Colonic mucosa (tissue), 4 donors: ENCODE measurements at regions not wholly inside any gene's neighbourhood (a gene's known extent, or its start where the extent isn't known, plus 50 kb on each side); places are given as distances from the start of the nearest gene placed in this dataset.

ENCODE experiments used
- DNase-seq: peaks from one replicate; pipeline ENCODE4 v3.0.0-alpha.2; 2020
- H3K27ac ChIP-seq: fragments of 200-600 bp; one replicate; pipeline ENCODE4 v1.8.0; 2021
- H3K27me3 ChIP-seq: fragments of 200-600 bp; one replicate; pipeline ENCODE4 v1.8.0; 2021
- H3K36me3 ChIP-seq: fragments of 200-600 bp; one replicate; pipeline ENCODE4 v1.8.0; 2021
- H3K4me1 ChIP-seq: fragments of 200-600 bp; one replicate; pipeline ENCODE4 v1.8.0; 2021; ENCODE audit warnings: mild to moderate bottlenecking
- H3K4me3 ChIP-seq: fragments of 200-600 bp; one replicate; pipeline ENCODE4 v1.8.0; 2021
- H3K9ac ChIP-seq, 2 donors: one replicate each; pipeline ENCODE4 v1.7.0; 2013; ENCODE audit warnings: control low read depth in 2 of 2, low read depth in 2 of 2, low read length in 2 of 2
- H3K9me3 ChIP-seq: fragments of 200-600 bp; one replicate; pipeline ENCODE4 v1.8.0; 2021
- intact Hi-C: fragments of 100-400 bp; cut with DNase I; formaldehyde crosslinking; loops from one replicate; pipeline ENCODE4 v1.14.1; 2022
- TF ChIP-seq, protein P1 (sequence below): fragments of 200-600 bp; IDR thresholded peaks from one replicate; pipeline ENCODE4 v1.8.0; 2022; ENCODE audit warnings: antibody characterized with exemption, mild to moderate bottlenecking
- donor health status: healthy.
- donor health status: DM: no; HTN: no; CAD: no.
- donor health status: DM: no; HTN: no; CAD: no.

GRCh38 chr1:29485096-29485925 lies 249.0 kb downstream of the PTPRU start:
- H3K27ac ChIP-seq = no peak overlapping the region
- H3K9ac ChIP-seq = no peak overlapping the region
- H3K27me3 ChIP-seq = no peaks in the 10 kb centered on the region
- H3K36me3 ChIP-seq = no peaks in the 10 kb centered on the region
- no peaks in the 10 kb centered on the region for H3K9me3 ChIP-seq
- TF ChIP-seq, protein P1, sequence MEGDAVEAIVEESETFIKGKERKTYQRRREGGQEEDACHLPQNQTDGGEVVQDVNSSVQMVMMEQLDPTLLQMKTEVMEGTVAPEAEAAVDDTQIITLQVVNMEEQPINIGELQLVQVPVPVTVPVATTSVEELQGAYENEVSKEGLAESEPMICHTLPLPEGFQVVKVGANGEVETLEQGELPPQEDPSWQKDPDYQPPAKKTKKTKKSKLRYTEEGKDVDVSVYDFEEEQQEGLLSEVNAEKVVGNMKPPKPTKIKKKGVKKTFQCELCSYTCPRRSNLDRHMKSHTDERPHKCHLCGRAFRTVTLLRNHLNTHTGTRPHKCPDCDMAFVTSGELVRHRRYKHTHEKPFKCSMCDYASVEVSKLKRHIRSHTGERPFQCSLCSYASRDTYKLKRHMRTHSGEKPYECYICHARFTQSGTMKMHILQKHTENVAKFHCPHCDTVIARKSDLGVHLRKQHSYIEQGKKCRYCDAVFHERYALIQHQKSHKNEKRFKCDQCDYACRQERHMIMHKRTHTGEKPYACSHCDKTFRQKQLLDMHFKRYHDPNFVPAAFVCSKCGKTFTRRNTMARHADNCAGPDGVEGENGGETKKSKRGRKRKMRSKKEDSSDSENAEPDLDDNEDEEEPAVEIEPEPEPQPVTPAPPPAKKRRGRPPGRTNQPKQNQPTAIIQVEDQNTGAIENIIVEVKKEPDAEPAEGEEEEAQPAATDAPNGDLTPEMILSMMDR = no peak
- no peak for DNase-seq
- H3K4me3 ChIP-seq = no peak overlapping the region
- no peaks in the 10 kb centered on the region for H3K4me1 ChIP-seq
- intact Hi-C loops = no loop called here

DNA sequence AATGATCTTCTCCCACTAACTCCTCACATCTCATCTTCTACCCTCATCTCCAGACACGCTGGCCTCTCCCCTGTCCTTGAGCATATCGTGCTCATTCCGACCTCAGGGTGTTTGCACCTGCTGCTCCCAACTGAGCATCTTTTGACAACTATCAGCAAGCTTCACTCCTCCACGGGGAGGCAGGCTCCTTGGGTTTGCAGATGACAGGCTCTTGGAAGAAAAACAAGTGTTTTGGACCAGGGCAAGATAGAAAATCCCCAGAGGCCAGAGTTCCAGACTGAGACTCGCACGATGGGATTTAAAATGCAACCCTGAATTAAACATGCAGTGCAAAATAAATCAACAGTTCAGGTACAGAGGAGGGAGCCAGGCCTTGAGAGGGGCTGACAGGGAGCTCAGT lies 246.7 kb downstream of the PTPRU start:
- Histone ChIP-seq H3K4me1 (no peaks in the 10 kb centered on the region), H3K9ac (no peak overlapping the region), H3K9me3 (no peaks in the 10 kb centered on the region), H3K4me3 (no peak overlapping the region), H3K36me3 (no peaks in the 10 kb centered on the region), H3K27me3 (no peaks in the 10 kb centered on the region), H3K27ac (no peak overlapping the region)
- DNase-seq = no peak
- TF ChIP-seq, protein P1 = no peak
- intact Hi-C loops = no loop called here

- no peaks in the 10 kb centered on the region for H3K9me3 ChIP-seq
- no peak overlapping the region for H3K27ac ChIP-seq
- intact Hi-C loops = no loop called here
- no peaks in the 10 kb centered on the region for H3K27me3 ChIP-seq
- no peak overlapping the region for H3K9ac ChIP-seq
- no peaks in the 10 kb centered on the region for H3K36me3 ChIP-seq
- DNase-seq = no peak
- H3K4me3 ChIP-seq = no peak overlapping the region
- H3K4me1 ChIP-seq = no peaks in the 10 kb centered on the region
- TF ChIP-seq, protein P1 = no peak
Observed at GRCh38 chr1:29482064-29482463, 245.7 kb downstream of the PTPRU start.

- no peak for DNase-seq
- no peaks in the 10 kb centered on the region for H3K27me3 ChIP-seq
- intact Hi-C loops = no loop called here
Observed at GRCh38 chr1:29481031-29481430, 244.7 kb downstream of the PTPRU start.

GRCh38 chr1:29478879-29479278 lies 242.6 kb downstream of the PTPRU start:
- no peak for DNase-seq
- TF ChIP-seq, protein P1 = no peak
- H3K27me3 ChIP-seq = no peaks in the 10 kb centered on the region

More at GRCh38 chr1:29481031-29481430, 244.7 kb downstream of the PTPRU start:
- H3K9me3 ChIP-seq = no peaks in the 10 kb centered on the region
- H3K27ac ChIP-seq = no peak overlapping the region
- no peaks in the 10 kb centered on the region for H3K36me3 ChIP-seq
- TF ChIP-seq, protein P1 = no peak
- H3K4me1 ChIP-seq = no peaks in the 10 kb centered on the region
- no peak overlapping the region for H3K4me3 ChIP-seq
- no peak overlapping the region for H3K9ac ChIP-seq

More at GRCh38 chr1:29478879-29479278, 242.6 kb downstream of the PTPRU start:
- Histone ChIP-seq H3K36me3 (no peaks in the 10 kb centered on the region), H3K9me3 (no peaks in the 10 kb centered on the region), H3K27ac (no peak overlapping the region), H3K4me1 (no peaks in the 10 kb centered on the region), H3K4me3 (no peak overlapping the region), H3K9ac (no peak overlapping the region)
- intact Hi-C loops = no loop called here
